WERI-Rb-1 (cell line): ENCODE measurements at regions not wholly inside any gene's neighbourhood (a gene's known extent, or its start where the extent isn't known, plus 50 kb on each side); places are given as distances from the start of the nearest gene placed in this dataset.

Source experiments
- DNase-seq: peaks from one replicate; pipeline ENCODE4 v3.0.0-alpha.2; 2020
- H3K27ac ChIP-seq: fragments of 250-450 bp; sonication (Bioruptor Pico); 2 replicates; pipeline ENCODE4 v1.5.1; 2020; ENCODE audit warnings: mild to moderate bottlenecking, moderate library complexity
- H3K27me3 ChIP-seq: fragments of 250-450 bp; sonication (Bioruptor Pico); 2 replicates; pipeline ENCODE4 v1.5.1; 2021; ENCODE audit warnings: mild to moderate bottlenecking, low read depth, moderate library complexity; ENCODE audit not compliant: insufficient read depth, severe bottlenecking
- H3K36me3 ChIP-seq: fragments of 250-450 bp; sonication (Bioruptor Pico); 2 replicates; pipeline ENCODE4 v1.5.1; 2020; ENCODE audit warnings: mild to moderate bottlenecking, moderate library complexity
- H3K4me3 ChIP-seq: 2 replicates; pipeline ENCODE4 v1.5.1; 2011; ENCODE audit warnings: low read depth, mild to moderate bottlenecking, control low read depth, low read length
- H3K9me3 ChIP-seq: fragments of 250-450 bp; sonication (Bioruptor Pico); 2 replicates; pipeline ENCODE4 v1.5.1; 2021; ENCODE audit warnings: mild to moderate bottlenecking, moderate library complexity; ENCODE audit not compliant: severe bottlenecking
- TF ChIP-seq, protein P1 (sequence below): IDR thresholded peaks from 2 replicates; pipeline ENCODE4 v1.5.1; 2011; ENCODE audit warnings: low read depth, mild to moderate bottlenecking, control low read depth, inconsistent platforms, low read length

- H3K9me3 ChIP-seq: no peaks in the 10 kb centered on the region
- TF ChIP-seq, protein P1, sequence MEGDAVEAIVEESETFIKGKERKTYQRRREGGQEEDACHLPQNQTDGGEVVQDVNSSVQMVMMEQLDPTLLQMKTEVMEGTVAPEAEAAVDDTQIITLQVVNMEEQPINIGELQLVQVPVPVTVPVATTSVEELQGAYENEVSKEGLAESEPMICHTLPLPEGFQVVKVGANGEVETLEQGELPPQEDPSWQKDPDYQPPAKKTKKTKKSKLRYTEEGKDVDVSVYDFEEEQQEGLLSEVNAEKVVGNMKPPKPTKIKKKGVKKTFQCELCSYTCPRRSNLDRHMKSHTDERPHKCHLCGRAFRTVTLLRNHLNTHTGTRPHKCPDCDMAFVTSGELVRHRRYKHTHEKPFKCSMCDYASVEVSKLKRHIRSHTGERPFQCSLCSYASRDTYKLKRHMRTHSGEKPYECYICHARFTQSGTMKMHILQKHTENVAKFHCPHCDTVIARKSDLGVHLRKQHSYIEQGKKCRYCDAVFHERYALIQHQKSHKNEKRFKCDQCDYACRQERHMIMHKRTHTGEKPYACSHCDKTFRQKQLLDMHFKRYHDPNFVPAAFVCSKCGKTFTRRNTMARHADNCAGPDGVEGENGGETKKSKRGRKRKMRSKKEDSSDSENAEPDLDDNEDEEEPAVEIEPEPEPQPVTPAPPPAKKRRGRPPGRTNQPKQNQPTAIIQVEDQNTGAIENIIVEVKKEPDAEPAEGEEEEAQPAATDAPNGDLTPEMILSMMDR: no peak
- no peaks in the 10 kb centered on the region for H3K27me3 ChIP-seq
- H3K27ac ChIP-seq: no peak overlapping the region
- H3K36me3 ChIP-seq: no peaks in the 10 kb centered on the region
- DNase-seq: no peak
- H3K4me3 ChIP-seq: no peak overlapping the region
Measured at GRCh38 chr1:195908121-195908520, 700.1 kb downstream of the KCNT2 start.

DNA sequence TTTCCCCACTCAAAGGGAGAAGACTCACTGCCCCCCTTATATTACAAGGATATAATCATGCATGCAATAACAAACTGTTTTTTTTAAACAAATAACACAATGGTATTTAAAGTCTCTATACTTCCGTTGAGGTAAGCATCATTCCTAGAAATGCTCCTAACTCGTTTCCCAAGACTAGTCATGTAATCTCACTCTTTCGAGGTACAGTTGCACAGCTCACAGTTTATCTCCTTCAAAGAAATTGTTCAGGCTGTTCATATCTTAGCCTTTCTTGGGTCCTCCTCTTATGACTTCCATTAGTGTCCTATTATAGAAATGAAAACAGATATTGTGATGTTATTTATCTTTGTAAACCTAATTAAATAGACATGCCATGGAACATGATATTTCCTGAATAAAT, 705.0 kb downstream of the KCNT2 start:
- Histone ChIP-seq H3K27ac (no peak overlapping the region), H3K4me3 (no peak overlapping the region), H3K27me3 (no peaks in the 10 kb centered on the region), H3K9me3 (no peaks in the 10 kb centered on the region), H3K36me3 (no peaks in the 10 kb centered on the region)
- no peak for DNase-seq
- TF ChIP-seq, protein P1: no peak

GRCh38 chr1:195902779-195903178, 705.5 kb downstream of the KCNT2 start:
- no peaks in the 10 kb centered on the region for H3K27me3 ChIP-seq
- no peaks in the 10 kb centered on the region for H3K36me3 ChIP-seq
- DNase-seq: no peak
- TF ChIP-seq, protein P1: no peak
- no peaks in the 10 kb centered on the region for H3K9me3 ChIP-seq
- H3K4me3 ChIP-seq: no peak overlapping the region
- H3K27ac ChIP-seq: no peak overlapping the region

GRCh38 chr1:195899762-195900352, 708.4 kb downstream of the KCNT2 start:
- DNase-seq: no peak
- H3K9me3 ChIP-seq: no peaks in the 10 kb centered on the region
- no peaks in the 10 kb centered on the region for H3K36me3 ChIP-seq
- no peak overlapping the region for H3K27ac ChIP-seq
- no peak overlapping the region for H3K4me3 ChIP-seq
- TF ChIP-seq, protein P1: no peak
- no peaks in the 10 kb centered on the region for H3K27me3 ChIP-seq

DNA sequence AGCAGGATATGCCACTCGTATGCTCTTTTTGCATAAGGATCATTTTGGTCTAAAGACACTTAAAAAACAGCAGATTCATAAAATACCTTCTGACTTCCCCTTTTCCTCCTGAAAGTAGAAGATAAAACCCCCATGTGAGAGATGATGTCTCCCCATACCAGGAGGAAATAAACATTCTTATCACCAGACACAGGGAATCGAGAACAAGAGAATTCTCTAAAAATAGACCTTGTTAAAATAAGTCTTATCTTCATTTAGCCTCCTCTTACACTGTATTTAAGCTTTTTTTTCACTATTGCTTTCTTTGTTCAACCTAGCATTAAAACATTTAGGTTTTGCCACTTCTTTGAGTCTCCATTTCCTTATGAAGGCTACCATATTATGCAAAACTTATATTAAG, 709.3 kb downstream of the KCNT2 start:
- no peaks in the 10 kb centered on the region for H3K27me3 ChIP-seq
- DNase-seq: no peak
- no peak overlapping the region for H3K27ac ChIP-seq
- TF ChIP-seq, protein P1: no peak
- H3K36me3 ChIP-seq: no peaks in the 10 kb centered on the region
- H3K9me3 ChIP-seq: no peaks in the 10 kb centered on the region
- H3K4me3 ChIP-seq: no peak overlapping the region

DNA sequence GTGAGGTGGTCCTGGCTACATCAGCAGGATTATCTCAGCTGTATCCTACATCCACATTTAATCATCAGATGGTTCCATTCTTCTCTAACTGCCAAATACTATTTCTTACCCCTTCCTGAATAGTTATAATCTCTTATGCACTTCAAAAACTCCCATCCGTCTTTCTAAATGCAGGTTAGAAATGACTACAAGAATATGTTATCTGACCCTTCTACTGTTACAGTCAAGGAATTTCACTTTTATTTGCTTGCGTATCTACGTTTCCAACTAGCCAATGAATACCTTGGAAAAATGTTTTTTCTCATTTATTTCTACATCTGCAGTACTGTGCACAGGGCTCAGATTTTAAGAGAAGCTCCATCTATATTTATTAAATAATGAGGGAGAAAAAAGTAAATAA, 709.9 kb downstream of the KCNT2 start:
- no peaks in the 10 kb centered on the region for H3K36me3 ChIP-seq
- no peaks in the 10 kb centered on the region for H3K9me3 ChIP-seq
- H3K4me3 ChIP-seq: no peak overlapping the region
- H3K27me3 ChIP-seq: no peaks in the 10 kb centered on the region
- DNase-seq: no peak
- H3K27ac ChIP-seq: no peak overlapping the region
- TF ChIP-seq, protein P1: no peak
